Anterior cingulate cortex (tissue), 58 donors: ENCODE measurements at regions not wholly inside any gene's neighbourhood (a gene's known extent, or its start where the extent isn't known, plus 50 kb on each side); places are given as distances from the start of the nearest gene placed in this dataset.

ENCODE experiments used
- DNase-seq, 58 donors: peaks; one replicate each; lab custom pipeline; 2025; lab: John Stamatoyannopoulos, UW

DNA sequence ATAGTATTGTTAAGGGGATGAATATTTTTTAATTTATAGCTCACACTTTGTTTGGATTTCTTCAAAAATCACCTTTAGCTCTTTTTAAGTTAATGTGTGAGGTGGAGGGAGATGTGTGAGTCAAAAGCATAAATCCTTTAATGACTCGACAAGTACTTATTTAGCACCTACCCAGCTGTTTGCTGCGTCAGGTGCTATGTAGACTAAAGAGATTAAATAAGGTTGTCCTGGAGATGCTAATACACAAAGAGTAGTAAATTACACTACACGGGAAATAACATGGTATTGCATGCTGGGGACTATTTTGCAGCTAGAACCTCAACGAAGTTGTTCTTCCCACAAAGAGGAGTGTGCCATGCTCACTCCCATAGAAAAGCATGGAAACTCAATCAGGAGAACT lies 583.3 kb upstream of the TENM4 start:
- no peak for DNase-seq

DNA sequence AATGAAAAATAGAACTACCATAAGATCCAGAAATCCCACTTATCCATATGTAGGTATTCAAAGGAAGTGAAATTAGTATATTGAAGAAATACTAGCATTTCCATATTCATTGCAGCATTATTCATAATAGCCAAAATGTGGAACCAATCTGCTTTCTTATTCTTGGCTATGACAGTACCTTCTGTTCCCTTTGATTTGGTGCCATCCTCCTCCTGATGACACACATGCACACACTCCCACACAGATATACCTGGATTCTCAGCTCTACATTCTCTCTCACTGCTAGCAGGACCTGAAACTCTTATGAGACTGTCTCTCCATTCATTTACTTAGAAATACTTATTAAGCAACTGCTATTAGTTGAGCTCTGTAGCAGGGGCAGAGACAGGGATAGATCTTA lies 582.6 kb upstream of the TENM4 start:
- no peak for DNase-seq

DNA sequence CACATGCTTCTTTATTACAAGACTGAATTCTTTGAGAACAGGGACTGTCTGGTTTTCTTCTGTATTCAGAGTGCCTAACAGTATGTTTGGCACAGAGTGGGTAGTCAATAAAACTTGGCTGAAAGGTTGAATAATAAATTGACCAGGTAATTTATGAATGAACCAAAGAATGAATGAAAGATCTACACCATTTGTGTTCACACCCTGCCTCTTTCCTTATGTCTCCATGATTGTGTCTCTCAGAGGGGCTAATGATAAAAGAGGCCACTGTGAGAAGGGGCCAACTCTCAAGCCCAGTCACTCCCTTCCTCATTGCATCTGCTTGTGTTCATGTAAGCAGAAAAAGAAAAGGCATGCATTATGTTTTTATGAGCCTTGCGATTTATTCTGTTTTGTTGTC lies 569.7 kb upstream of the TENM4 start:
- no peak for DNase-seq

DNA sequence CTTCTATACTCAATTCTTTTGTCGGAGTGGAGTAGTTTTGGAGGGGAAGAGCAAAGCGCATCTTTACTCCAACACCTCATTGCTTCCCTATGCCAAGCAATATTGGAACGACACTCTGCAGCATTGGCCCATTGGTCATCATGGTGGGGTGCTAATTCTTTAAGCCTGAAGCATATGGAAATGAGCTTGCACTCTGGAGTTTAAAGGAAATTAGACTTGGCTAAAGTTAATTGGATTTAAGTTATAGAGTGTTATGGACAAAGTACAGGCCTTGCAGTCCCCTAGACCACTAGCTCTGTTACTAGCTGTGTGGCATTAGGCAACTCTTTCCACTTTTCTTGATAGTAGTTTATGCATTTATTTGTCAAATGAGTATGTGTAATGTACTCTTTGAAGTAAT lies 568.3 kb upstream of the TENM4 start:
- no peak for DNase-seq

DNA sequence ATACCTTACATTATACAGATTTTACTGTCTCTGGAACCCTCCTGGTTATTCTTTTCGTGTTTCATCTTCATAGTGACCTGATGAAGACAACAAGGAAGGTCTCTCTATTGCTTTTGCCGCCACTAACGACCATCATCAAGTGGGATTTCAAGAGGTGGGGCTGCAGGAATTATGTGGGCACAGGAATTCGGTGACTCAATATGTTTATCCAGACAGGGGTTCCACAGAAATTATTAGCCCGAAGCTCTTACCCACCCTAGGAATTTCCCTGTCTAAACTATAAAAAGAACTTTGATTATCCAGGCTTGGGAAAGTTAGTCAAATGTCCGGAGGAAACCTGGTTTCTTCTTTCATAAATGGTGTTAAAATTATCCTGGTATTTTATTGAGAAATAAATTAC lies 566.8 kb upstream of the TENM4 start:
- DNase-seq: no peak

DNA sequence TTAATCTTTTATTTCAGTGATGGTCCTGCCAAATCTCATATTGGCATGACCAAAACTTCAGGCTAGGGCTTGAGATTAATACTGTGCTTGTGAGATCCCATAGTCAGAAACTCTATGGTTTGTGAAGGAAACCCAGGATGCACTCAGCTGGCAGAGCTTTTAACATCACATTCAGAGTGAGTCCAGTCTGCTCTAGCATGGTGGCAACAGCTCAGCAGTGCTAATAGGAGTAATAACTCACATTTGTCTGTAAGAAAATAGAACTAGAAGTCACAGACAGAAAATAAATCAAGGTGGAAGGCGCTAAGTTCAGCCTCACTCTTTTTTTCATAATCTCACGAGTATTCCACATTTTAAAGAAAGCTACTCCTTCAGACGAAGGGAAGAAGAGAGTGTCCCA lies 549.3 kb upstream of the TENM4 start:
- no peak for DNase-seq

DNA sequence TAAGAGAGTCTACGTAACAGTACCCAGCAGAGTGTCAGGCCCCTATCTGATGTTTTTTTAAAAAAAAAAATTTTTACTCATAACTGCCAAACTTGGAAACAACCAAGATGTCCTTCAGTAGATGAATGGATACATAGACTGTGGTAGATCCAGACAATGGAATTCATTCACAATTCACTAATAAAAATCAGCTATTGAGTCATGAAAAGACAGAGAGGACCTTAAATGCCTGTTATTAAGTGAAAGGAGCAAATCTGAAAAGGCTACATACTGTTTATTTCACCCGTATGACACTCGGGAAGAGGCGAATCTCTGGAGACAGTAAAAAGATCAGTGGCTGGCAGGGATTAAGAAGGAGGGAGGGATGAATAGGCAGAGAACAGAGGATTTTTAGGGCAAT lies 541.4 kb upstream of the TENM4 start:
- DNase-seq: no peak

DNA sequence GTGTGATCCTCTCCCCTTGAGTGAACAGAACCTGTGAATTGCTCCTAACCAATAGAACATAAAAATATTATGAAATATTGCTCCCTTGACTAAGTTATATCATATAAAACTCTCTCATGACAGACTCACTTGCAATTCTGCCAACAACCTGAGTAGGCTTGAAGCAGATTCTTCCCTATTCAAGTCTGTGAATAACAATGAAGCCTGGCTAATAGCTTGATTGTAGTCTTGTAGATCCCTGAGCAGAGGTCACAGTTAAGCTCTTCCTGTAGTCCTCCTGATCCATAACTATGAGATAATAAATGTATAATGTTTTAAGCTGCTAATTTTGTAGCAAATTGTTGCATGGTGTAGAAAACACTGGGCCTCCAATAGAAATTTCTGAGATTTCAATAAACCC lies 540.1 kb upstream of the TENM4 start:
- DNase-seq: no peak

DNA sequence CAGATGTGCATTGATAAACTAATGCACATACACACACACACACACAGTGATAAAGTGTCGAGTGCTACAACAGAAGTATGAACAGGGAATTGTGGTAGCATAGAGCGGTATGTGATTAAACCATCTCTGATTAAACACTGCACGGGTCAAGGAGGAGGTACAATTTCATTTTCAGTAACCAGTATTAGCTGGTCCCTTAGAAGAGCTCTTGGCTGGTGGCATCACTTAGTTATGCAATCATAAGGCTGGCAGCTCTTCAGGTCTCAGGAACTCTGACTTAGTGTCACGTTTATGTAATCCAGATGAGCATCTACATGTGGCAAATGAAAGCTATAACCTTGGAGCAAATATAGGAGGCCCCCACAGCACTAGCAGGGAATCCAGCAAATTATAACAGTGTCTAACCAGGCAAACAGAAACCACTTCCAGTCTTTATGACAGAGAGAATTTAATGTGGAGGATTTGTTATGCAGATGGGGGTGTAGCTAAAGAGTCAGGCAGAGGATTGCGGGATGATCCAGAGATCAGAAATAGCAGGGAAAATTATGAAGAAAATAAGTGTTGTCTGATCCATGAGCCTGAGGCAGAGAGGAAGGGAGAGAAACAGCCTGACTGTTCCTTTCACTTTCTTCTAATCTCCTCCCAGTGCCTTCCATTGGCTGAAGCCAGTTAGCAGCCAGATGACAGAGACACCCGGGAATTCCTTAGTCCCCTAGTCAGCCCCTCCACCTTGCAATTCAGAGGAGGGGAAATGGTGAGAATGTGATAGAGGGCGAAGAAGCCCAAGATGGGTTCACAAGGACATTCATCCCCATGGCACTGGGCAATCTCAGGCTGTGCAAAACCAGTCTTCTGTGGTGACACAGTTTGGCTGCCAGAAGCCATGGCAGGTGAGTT lies 533.1 kb upstream of the TENM4 start:
- DNase-seq: no peak

DNA sequence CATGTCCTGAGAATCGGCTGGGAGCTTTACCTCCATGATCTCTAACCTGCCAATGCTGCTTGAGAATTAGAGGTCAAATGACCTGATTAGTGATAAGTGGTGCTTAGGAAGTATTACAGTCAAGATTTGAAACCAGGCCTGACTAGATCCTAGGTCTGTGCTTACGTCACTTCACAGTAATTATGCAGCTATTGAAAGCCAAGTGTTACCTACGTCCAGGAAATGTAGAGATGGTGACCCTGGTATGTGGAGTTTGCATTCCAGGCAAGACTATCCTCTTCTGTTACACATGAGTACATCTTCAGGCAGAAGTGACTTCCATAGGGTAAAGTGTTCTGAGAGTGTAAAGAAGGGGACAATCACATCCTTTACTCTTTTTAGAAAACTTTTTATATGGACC lies 530.4 kb upstream of the TENM4 start:
- DNase-seq: no peak

DNA sequence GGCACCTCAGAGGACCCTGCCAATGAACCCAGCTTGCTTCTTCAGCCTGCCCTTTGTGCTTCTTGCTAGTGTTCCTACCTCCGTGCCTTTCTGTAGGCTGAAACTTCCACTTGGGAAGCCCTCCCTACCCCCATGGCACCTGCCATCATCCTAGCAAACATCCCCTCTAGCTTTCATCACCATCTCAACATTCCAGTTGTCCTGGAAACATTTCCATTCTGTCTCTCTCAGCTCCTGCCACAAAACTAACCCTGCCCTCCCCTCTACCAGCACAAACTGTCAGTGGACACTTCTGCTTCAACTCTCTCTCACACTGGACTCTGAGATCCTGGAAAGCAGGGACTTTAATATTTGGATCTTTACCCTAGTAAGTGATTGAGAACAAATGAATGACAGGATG lies 525.8 kb upstream of the TENM4 start:
- DNase-seq: no peak

DNA sequence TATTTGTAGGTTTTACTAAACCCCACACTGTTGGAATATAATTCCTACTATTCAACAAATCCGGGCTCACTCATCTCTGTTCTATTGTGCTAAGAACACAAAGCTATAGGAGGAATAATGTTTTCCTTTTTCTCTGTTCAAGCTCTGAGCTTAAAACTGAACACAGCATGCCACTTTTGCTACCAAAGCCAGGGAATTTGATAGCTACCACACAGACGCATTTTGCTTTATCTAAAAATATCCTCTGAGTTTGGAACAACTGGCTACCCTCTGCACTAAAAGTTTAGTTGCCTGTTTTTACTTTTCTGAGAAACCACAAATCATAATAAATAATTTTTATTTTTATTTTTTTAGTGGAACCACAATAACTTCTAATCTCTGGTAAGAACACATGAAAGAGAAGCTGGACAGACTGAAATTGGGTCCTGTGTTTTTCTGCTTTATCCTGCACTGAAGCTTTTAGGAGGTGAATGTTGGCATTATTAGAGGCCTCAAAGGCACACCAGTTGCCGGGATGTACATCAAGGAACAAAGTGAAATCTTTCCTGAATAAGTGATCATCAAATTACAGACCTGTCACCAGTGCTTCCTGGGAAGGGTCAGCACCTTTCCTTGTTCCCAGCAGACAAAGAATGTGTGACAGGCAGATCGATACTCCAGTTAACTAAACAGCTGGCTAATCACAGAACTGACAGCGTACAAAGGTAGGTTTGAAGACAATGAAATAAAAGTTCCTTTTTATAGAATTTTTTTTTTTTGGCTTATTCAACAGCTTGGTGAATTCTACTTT lies 523.2 kb upstream of the TENM4 start:
- no peak for DNase-seq

DNA sequence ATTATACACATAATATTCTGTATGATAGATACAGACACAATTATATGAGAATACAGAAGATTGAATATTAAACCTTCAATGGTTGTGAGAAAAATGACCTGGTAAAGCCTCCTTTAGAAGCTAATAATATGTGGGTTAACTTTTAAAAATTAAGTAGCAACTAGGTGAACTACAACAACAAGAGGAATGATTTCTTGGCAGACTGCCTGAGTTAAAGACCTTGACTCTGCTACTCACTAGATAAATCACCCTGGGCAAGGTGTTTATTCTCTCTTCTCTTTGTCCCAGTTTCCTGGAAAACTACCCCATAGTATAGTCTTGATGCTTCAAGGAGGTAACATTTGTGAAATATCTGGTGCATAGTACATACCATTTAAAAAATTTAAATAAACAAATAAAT lies 519.6 kb upstream of the TENM4 start:
- no peak for DNase-seq

DNA sequence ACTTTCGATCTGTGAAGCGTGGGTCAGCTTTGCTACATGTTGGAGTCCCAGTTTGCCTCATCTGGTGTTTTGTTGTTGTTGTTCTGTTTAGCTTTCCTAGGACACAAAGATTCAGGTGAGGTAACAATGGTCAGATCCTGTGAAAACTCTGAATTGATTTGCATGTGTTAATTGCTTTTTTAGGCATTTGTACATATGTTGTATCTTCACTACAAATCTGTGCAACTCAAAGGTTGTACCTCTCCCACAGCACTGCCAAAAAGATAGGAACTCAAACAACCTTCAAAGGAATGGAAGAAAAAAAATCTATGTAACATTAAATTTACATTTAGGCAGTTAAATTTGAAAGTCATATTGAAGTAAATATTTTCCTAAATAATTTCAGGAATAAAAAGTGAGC lies 518.5 kb upstream of the TENM4 start:
- no peak for DNase-seq

DNA sequence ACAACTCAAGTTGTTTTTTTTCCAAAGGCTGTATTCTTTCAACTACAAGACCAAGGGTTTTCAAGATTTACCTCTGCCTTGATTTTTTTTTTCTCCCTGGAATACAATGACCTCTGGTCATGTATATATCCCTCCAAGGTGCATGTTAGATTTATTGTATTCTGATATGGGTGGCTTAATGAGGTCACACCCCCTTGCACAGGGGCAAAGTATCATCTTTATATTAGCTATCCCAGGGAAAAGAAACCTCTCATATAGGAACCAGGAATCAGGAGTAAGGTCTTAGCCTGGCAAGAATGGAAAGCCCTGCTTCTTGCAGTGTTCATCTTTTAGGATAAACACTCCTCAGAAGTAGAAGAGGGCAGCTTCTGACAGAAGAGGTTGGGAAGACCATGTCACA lies 516.9 kb upstream of the TENM4 start:
- DNase-seq: no peak

DNA sequence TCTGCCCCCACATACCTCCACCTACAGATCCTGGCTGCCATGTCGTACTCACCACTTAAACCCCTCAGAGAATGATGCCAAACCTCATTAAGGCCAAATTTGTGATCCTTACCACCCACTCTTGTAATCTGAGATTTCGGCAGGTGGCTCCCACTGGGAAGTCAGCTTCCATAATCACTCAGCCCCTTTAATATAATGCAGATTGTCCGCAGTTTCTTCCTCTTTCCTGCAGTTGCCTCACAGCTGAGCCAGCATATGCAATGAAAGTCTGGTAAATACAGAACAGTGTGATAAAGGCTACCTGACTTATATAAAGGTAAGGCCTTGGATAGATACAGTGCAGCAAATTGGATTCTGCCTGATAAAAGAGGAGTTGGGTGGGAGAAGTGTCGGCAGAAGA lies 515.2 kb upstream of the TENM4 start:
- DNase-seq: no peak

DNA sequence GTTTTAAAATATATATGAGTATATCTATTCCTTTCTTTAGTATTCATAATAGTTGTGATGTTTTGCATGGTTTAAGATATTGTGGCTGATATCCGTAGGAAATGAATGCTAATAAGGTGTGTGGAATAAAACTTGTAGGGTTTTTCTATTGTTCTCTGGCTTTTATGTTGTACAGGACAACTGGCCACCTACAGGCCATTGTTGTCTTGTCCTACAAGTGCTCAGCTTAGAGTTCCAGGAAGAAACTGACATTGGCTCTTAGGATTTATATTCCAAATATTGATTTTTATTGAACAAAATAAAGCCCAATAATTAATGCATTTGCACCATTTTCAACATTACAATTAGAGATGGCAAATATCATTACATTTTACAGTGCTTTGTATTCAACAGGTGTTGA lies 512.8 kb upstream of the TENM4 start:
- no peak for DNase-seq

DNA sequence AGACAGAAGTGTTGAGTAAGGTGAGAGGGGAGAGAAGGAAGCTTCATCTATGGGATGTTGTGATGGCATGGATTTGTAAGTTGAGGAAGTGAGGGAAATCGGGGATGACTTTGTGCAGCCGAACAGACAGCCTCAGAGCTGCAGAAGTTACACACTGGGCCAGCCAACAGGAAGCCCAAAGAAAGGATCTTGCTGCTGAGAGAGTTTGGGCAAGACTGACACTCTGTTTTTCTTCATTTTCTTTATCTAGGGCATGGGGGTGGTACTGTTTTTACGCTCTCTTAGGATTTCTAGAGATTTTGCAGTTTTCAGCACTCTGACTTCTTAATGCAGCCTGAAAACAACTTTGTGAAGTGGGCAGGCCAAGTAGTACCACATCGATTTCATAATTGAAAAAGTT lies 509.9 kb upstream of the TENM4 start:
- DNase-seq: no peak

DNA sequence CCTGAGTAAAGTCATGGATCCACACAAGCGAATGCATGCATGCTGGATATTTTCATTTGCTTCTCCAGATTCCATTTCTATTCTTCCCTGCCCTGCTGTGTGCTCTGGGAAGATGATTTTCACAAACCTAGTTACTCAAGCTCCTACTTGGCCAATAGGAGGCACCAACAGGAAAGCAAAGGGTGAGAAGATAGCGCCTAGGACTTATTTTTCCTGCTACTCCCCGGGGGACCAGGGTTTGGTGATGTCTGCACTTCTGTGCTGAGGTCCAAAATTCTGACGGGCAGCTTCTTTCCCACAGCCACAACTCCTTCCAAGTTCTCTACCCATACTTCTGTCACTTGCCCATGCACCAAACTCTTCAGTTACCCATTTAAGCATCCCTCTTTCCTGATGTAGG lies 509.3 kb upstream of the TENM4 start:
- DNase-seq: no peak

DNA sequence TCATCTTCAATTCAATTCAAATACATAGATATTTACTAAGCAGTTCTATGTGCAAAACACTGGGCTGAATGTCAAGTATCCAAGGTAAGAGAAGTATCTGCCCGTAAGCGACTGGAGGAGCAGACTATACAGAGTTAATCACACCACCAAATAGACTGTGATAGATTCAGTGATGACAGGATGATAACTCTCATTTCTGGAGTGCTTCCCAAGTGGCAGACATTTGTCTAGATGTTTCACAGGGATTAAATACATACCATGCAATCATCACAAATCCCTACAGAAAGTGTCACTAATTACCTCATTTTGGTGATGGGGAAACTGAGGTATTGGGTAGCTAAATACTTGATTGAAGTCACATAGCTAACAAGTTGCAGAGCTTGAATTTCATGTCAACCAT lies 508.7 kb upstream of the TENM4 start:
- DNase-seq: no peak

DNA sequence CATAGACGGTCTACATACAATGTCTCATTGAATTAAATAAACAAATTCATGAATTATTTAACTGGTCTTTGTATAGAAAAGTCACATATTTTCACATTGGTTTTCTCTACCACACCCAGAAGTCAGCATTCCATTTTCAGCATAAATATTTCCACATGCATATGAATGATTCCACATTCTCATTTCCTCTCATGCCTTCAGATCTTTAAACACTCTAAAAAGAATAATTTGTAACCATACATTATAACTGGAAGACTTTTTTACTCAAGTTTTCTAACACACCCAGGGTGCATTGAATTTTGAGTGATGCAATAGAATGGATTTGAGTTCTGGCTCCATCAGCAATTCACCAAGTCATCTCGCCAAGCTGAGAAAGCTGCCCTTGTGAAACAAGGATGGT lies 501.8 kb upstream of the TENM4 start:
- no peak for DNase-seq

DNA sequence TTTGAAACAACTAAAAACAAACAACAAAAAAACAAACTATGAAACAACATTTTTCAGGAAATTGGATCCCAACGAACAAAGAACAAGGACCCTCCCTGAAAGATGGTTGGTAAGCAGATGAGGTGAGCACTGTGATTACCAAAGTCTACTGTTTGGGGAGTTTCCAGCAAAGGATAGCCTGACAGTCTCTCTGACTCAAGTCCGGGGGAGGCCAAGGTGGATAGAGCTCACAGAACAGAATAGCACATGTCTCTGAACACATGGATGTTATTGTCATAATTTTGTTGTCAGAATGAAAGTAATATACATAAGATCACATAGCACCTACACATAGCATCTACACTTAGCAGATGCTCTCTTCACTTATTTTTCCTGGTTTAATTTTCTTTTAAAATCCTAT lies 501.3 kb upstream of the TENM4 start:
- no peak for DNase-seq
